ENCODE measurements at regions not wholly inside any gene's neighbourhood (a gene's known extent, or its start where the extent isn't known, plus 50 kb on each side); places are given as distances from the start of the nearest gene placed in this dataset.

GRCh38 chr3:18194431-18194830 is 230.7 kb downstream of the SATB1 start:
- H3K27ac Mint-ChIP-seq (ENCODE audit: unreplicated experiment), result no peak overlapping the region
- no peak for FAIRE-seq

DNA sequence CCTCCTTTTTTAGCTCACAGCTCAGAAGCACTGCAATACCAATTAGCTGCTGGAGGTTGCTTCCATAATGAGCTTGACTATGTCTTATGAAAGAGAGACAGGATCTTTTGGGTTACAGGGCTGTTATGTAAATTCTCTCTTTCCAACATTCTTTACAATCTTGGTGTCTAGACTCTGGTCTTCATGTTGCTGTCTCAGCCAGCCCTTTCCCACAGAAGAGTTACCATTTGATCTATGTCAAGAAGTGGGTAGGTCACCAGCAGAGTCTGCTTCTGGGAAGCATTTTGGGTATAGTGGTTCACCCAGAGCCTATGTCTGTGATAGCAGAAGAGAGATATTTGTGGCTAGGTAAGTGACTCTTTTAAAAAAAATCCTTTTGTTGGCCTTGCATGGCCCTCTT is 234.5 kb downstream of the SATB1 start:
- no peaks in the 10 kb centered on the region for H3K27me3 ChIP-seq (ENCODE audit: insufficient read depth, low read length)
- no peaks in the 10 kb centered on the region for H3K27me3 Mint-ChIP-seq (ENCODE audit: low read depth, unreplicated experiment)
- no peak overlapping the region for H3K4me3 Mint-ChIP-seq (ENCODE audit: unreplicated experiment)
- H3K79me2 ChIP-seq (ENCODE audit: insufficient read depth, low read length), result no peaks in the 10 kb centered on the region
- H2AFZ ChIP-seq (ENCODE audit: low read depth, low read length), result no peak overlapping the region
- no peaks in the 10 kb centered on the region for H3K36me3 ChIP-seq (ENCODE audit: insufficient read depth, low read length)
- no peaks in the 10 kb centered on the region for H3K4me1 ChIP-seq (ENCODE audit: insufficient read depth, low read length)
- peaks cover 12% of the 10 kb centered on the region for H3K4me1 Mint-ChIP-seq (ENCODE audit: low read depth, unreplicated experiment)
- no peak overlapping the region for H3K4me3 ChIP-seq (ENCODE audit: insufficient read depth, low read depth, low read length)
- no peaks in the 10 kb centered on the region for H3K9me3 Mint-ChIP-seq (ENCODE audit: unreplicated experiment)
- no peak overlapping the region for H3K4me2 ChIP-seq (ENCODE audit: low read length)
- DNase-seq (ENCODE audit: low read depth) (peak; percentile 80), FAIRE-seq (no peak)
- H3K9me3 ChIP-seq (ENCODE audit: insufficient read depth, low read depth, low read length), result no peaks in the 10 kb centered on the region
- peak overlapping the region; percentile 6 for H3K27ac Mint-ChIP-seq (ENCODE audit: unreplicated experiment)
- no peaks in the 10 kb centered on the region for H3K36me3 Mint-ChIP-seq (ENCODE audit: low read depth, unreplicated experiment)
- TF ChIP-seq, protein P1, sequence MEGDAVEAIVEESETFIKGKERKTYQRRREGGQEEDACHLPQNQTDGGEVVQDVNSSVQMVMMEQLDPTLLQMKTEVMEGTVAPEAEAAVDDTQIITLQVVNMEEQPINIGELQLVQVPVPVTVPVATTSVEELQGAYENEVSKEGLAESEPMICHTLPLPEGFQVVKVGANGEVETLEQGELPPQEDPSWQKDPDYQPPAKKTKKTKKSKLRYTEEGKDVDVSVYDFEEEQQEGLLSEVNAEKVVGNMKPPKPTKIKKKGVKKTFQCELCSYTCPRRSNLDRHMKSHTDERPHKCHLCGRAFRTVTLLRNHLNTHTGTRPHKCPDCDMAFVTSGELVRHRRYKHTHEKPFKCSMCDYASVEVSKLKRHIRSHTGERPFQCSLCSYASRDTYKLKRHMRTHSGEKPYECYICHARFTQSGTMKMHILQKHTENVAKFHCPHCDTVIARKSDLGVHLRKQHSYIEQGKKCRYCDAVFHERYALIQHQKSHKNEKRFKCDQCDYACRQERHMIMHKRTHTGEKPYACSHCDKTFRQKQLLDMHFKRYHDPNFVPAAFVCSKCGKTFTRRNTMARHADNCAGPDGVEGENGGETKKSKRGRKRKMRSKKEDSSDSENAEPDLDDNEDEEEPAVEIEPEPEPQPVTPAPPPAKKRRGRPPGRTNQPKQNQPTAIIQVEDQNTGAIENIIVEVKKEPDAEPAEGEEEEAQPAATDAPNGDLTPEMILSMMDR (IDR thresholded peaks at IDR 0.05; ENCODE audit: insufficient read depth, low read depth, low read length), result no peak
- no peak for TF ChIP-seq EZH2 (IDR thresholded peaks at IDR 0.05; ENCODE audit: insufficient read depth, low read length)
- no peak overlapping the region for H3K27ac ChIP-seq (ENCODE audit: low read depth, low read length)
- no peak overlapping the region for H3K9ac ChIP-seq (ENCODE audit: low read length)
- no peaks in the 10 kb centered on the region for H4K20me1 ChIP-seq (ENCODE audit: insufficient read depth, low read length)

More at GRCh38 chr3:18194431-18194830, 230.7 kb downstream of the SATB1 start:
- Mint-ChIP-seq H3K36me3 (ENCODE audit: low read depth, unreplicated experiment) (no peaks in the 10 kb centered on the region), H3K9me3 (ENCODE audit: unreplicated experiment) (no peaks in the 10 kb centered on the region), H3K4me3 (ENCODE audit: unreplicated experiment) (no peak overlapping the region), H3K4me1 (ENCODE audit: low read depth, unreplicated experiment) (peaks cover 8% of the 10 kb centered on the region), H3K27me3 (ENCODE audit: low read depth, unreplicated experiment) (no peaks in the 10 kb centered on the region)
- Histone ChIP-seq H3K9me3 (ENCODE audit: insufficient read depth, low read depth, low read length) (no peaks in the 10 kb centered on the region), H3K36me3 (ENCODE audit: insufficient read depth, low read length) (no peaks in the 10 kb centered on the region), H4K20me1 (ENCODE audit: insufficient read depth, low read length) (no peaks in the 10 kb centered on the region), H3K4me1 (ENCODE audit: insufficient read depth, low read length) (no peaks in the 10 kb centered on the region), H3K4me3 (ENCODE audit: insufficient read depth, low read depth, low read length) (no peak overlapping the region), H3K27me3 (ENCODE audit: insufficient read depth, low read length) (no peaks in the 10 kb centered on the region), H3K4me2 (ENCODE audit: low read length) (no peak overlapping the region), H3K9ac (ENCODE audit: low read length) (no peak overlapping the region), H3K79me2 (ENCODE audit: insufficient read depth, low read length) (no peaks in the 10 kb centered on the region), H2AFZ (ENCODE audit: low read depth, low read length) (no peak overlapping the region), H3K27ac (ENCODE audit: low read depth, low read length) (no peak overlapping the region)
- no peak for TF ChIP-seq EZH2 (IDR thresholded peaks at IDR 0.05; ENCODE audit: insufficient read depth, low read length)
- TF ChIP-seq, protein P1 (IDR thresholded peaks at IDR 0.05; ENCODE audit: insufficient read depth, low read depth, low read length), result no peak
- no peak for DNase-seq (ENCODE audit: low read depth)

GRCh38 chr3:18189282-18190050 is 235.7 kb downstream of the SATB1 start:
- no peak for FAIRE-seq
- H3K79me2 ChIP-seq (ENCODE audit: insufficient read depth, low read length), result no peaks in the 10 kb centered on the region
- no peak overlapping the region for H3K4me3 ChIP-seq (ENCODE audit: insufficient read depth, low read depth, low read length)
- Mint-ChIP-seq H3K9me3 (ENCODE audit: unreplicated experiment) (no peaks in the 10 kb centered on the region), H3K27me3 (ENCODE audit: low read depth, unreplicated experiment) (no peaks in the 10 kb centered on the region), H3K4me1 (ENCODE audit: low read depth, unreplicated experiment) (peaks cover 12% of the 10 kb centered on the region), H3K27ac (ENCODE audit: unreplicated experiment) (peak overlapping the region; percentile 16), H3K4me3 (ENCODE audit: unreplicated experiment) (no peak overlapping the region), H3K36me3 (ENCODE audit: low read depth, unreplicated experiment) (no peaks in the 10 kb centered on the region)
- TF ChIP-seq EZH2 (IDR thresholded peaks at IDR 0.05; ENCODE audit: insufficient read depth, low read length), result no peak
- TF ChIP-seq, protein P1 (IDR thresholded peaks at IDR 0.05; ENCODE audit: insufficient read depth, low read depth, low read length), result no peak
- no peaks in the 10 kb centered on the region for H3K4me1 ChIP-seq (ENCODE audit: insufficient read depth, low read length)
- DNase-seq (ENCODE audit: low read depth), result peak; percentile 80
- no peak overlapping the region for H2AFZ ChIP-seq (ENCODE audit: low read depth, low read length)
- no peak overlapping the region for H3K27ac ChIP-seq (ENCODE audit: low read depth, low read length)
- H4K20me1 ChIP-seq (ENCODE audit: insufficient read depth, low read length), result no peaks in the 10 kb centered on the region
- H3K4me2 ChIP-seq (ENCODE audit: low read length), result peak overlapping the region; percentile 37
- H3K27me3 ChIP-seq (ENCODE audit: insufficient read depth, low read length), result no peaks in the 10 kb centered on the region
- H3K9me3 ChIP-seq (ENCODE audit: insufficient read depth, low read depth, low read length), result no peaks in the 10 kb centered on the region
- no peak overlapping the region for H3K9ac ChIP-seq (ENCODE audit: low read length)
- no peaks in the 10 kb centered on the region for H3K36me3 ChIP-seq (ENCODE audit: insufficient read depth, low read length)

All from astrocyte (in vitro differentiated cells and primary cell).